ENCODE measurements at regions not wholly inside any gene's neighbourhood (a gene's known extent, or its start where the extent isn't known, plus 50 kb on each side); places are given as distances from the start of the nearest gene placed in this dataset.

- DNase-seq (no peak), ATAC-seq (no peak)
- intact Hi-C loops (cut with DNase I), result no loop called here
- no peak for TF ChIP-seq CTCF (IDR thresholded peaks at IDR 0.05)
- Histone ChIP-seq H3K36me3 (no peaks in the 10 kb centered on the region), H3K4me1 (no peaks in the 10 kb centered on the region), H3K27ac (no peak overlapping the region), H3K9me3 (no peaks in the 10 kb centered on the region), H3K27me3 (no peaks in the 10 kb centered on the region), H3K4me3 (no peak overlapping the region)
These were observed 394.0 kb downstream of the MIAT start for GRCh38 chr22:27051407-27051806.

- H3K27me3 ChIP-seq, result no peaks in the 10 kb centered on the region
- H3K36me3 ChIP-seq, result no peaks in the 10 kb centered on the region
- H3K27ac ChIP-seq, result no peak overlapping the region
- H3K9me3 ChIP-seq, result no peaks in the 10 kb centered on the region
- H3K4me1 ChIP-seq, result no peaks in the 10 kb centered on the region
- H3K4me3 ChIP-seq, result no peak overlapping the region
- intact Hi-C loops (cut with DNase I), result no loop called here
- ATAC-seq (no peak), DNase-seq (no peak)
- TF ChIP-seq CTCF (IDR thresholded peaks at IDR 0.05), result no peak
These were observed 400.3 kb downstream of the MIAT start for GRCh38 chr22:27057717-27058116.

DNA sequence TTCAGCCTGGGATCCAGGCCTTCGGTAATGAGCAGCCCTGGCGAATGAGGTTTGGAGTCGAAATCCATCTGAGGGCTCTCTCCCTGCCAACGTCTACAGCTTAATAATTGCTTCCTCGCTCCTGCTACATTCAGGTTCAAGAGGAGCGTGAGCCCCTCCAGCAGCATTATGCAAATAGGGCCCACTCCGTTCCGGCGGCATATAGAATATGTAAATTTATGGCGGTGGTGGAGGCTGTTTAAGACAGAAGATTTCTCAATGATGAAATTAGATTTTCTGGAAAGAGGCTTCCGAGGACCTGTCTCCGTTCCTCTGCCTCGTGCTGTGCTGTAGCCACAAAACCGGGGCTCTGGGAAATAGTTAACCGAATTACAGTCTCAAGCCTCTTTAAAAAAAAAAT lies 402.8 kb downstream of the MIAT start:
- H3K36me3 ChIP-seq, result no peaks in the 10 kb centered on the region
- TF ChIP-seq CTCF (IDR thresholded peaks at IDR 0.05), result no peak
- no peak overlapping the region for H3K27ac ChIP-seq
- no peaks in the 10 kb centered on the region for H3K9me3 ChIP-seq
- no peak overlapping the region for H3K4me3 ChIP-seq
- H3K27me3 ChIP-seq, result no peaks in the 10 kb centered on the region
- no peaks in the 10 kb centered on the region for H3K4me1 ChIP-seq
- intact Hi-C loops (cut with DNase I), result no loop called here
- no peak for ATAC-seq
- DNase-seq, result no peak

DNA sequence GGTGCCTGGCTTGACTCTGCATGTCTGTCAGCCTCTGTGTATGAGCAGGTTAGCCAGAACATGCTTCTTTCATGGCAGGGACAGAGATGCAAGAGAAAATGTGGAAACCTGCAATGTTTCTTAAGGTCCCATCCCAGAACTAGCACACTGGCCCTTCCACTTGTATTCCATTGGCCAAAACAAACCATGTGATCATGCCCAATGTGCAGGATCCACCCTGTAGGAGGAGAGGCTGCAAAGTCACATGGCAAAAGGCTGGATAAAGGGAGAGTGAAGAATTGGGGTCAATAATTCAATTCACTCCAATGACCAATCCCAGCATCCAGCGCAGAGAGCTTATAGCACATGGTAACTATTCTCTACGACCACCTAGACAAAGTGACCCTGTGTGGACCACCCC lies 405.5 kb downstream of the MIAT start:
- peaks cover 3% of the 10 kb centered on the region for H3K27me3 ChIP-seq
- TF ChIP-seq CTCF (IDR thresholded peaks at IDR 0.05), result no peak

DNA sequence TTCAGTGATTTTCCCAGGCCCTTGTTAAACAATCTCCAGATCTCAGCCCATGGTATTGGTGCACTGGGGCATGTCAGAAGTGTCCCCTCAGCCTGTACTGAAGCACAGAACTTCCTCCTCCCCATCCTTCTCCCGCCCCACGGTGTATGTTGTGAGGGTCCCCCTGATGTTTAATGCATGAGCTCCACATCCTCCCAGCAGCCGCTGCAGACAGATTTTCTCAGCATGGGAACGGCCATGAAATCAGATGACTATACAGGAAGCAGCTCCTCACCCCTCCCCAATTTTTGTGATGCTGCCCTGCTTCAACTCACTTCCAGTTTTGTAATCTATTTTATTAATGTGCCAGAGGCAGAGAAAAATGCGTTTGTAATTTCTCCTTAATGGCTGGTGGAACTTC lies 406.0 kb downstream of the MIAT start:
- H3K4me1 ChIP-seq, result no peaks in the 10 kb centered on the region
- DNase-seq, result no peak
- H3K27me3 ChIP-seq, result peaks cover 3% of the 10 kb centered on the region
- no peaks in the 10 kb centered on the region for H3K9me3 ChIP-seq
- H3K27ac ChIP-seq, result no peak overlapping the region
- intact Hi-C loops (cut with DNase I), result no loop called here
- no peak overlapping the region for H3K4me3 ChIP-seq
- no peaks in the 10 kb centered on the region for H3K36me3 ChIP-seq
- TF ChIP-seq CTCF (IDR thresholded peaks at IDR 0.05), result no peak
- no peak for ATAC-seq

More for the DNA sequence above, 405.5 kb downstream of the MIAT start:
- no peak overlapping the region for H3K4me3 ChIP-seq
- ATAC-seq, result no peak
- DNase-seq, result no peak
- intact Hi-C loops (cut with DNase I), result no loop called here
- H3K27ac ChIP-seq, result no peak overlapping the region
- H3K36me3 ChIP-seq, result no peaks in the 10 kb centered on the region
- no peaks in the 10 kb centered on the region for H3K9me3 ChIP-seq
- H3K4me1 ChIP-seq, result no peaks in the 10 kb centered on the region

GRCh38 chr22:27063841-27064240 lies 406.5 kb downstream of the MIAT start:
- no peak for ATAC-seq
- Histone ChIP-seq H3K27ac (no peak overlapping the region), H3K27me3 (peaks cover 3% of the 10 kb centered on the region), H3K9me3 (no peaks in the 10 kb centered on the region), H3K36me3 (no peaks in the 10 kb centered on the region), H3K4me3 (no peak overlapping the region), H3K4me1 (no peaks in the 10 kb centered on the region)
- no peak for DNase-seq
- intact Hi-C loops (cut with DNase I), result no loop called here
- TF ChIP-seq CTCF (IDR thresholded peaks at IDR 0.05), result no peak
